Loucy (cell line): ENCODE measurements at regions not wholly inside any gene's neighbourhood (a gene's known extent, or its start where the extent isn't known, plus 50 kb on each side); places are given as distances from the start of the nearest gene placed in this dataset.

Source experiments
- H2AFZ ChIP-seq: fragments of 200-600 bp; sonication (generic); 2 replicates; pipeline ENCODE4 v1.6.0; 2016; ENCODE audit warnings: antibody characterized with exemption, mild to moderate bottlenecking, low read length, moderate library complexity
- H3F3A ChIP-seq: fragments of 200-600 bp; 2 replicates; pipeline ENCODE4 v1.6.0; 2016; ENCODE audit warnings: antibody characterized with exemption, low read depth, mild to moderate bottlenecking
- H3K27me3 ChIP-seq: fragments of 200-600 bp; sonication (generic); 2 replicates; pipeline ENCODE4 v1.6.1; 2014; ENCODE audit warnings: low read length, mild to moderate bottlenecking; ENCODE audit not compliant: insufficient read depth, poor library complexity, severe bottlenecking
- H3K36me3 ChIP-seq: fragments of 200-600 bp; sonication (generic); 2 replicates; pipeline ENCODE4 v1.6.1; 2016; ENCODE audit warnings: low read length; ENCODE audit not compliant: insufficient read depth
- H3K4me1 ChIP-seq: fragments of 200-600 bp; sonication (generic); 2 replicates; pipeline ENCODE4 v1.5.1; 2014; ENCODE audit warnings: low read length, mild to moderate bottlenecking; ENCODE audit not compliant: insufficient read depth, poor library complexity, severe bottlenecking
- H3K4me2 ChIP-seq: fragments of 200-600 bp; sonication (generic); 2 replicates; pipeline ENCODE4 v1.6.0; 2014; ENCODE audit warnings: antibody characterized with exemption, low read length, low read depth, mild to moderate bottlenecking; ENCODE audit not compliant: poor library complexity, severe bottlenecking
- H3K4me3 ChIP-seq: fragments of 200-600 bp; sonication (generic); 2 replicates; pipeline ENCODE4 v1.5.1; 2014; ENCODE audit warnings: low read length, mild to moderate bottlenecking, mixed read lengths; ENCODE audit not compliant: poor library complexity, severe bottlenecking
- H3K79me2 ChIP-seq: fragments of 200-600 bp; sonication (generic); 2 replicates; pipeline ENCODE4 v1.6.1; 2014; ENCODE audit warnings: low read length; ENCODE audit not compliant: insufficient read depth
- H3K9ac ChIP-seq: fragments of 200-600 bp; sonication (generic); 2 replicates; pipeline ENCODE4 v1.6.0; 2014; ENCODE audit warnings: mild to moderate bottlenecking, low read depth, low read length, moderate library complexity; ENCODE audit not compliant: poor library complexity, severe bottlenecking
- H3K9me2 ChIP-seq: fragments of 200-600 bp; sonication (generic); replicated peaks from 2 replicates; pipeline ENCODE4 v1.6.1; 2016; ENCODE audit warnings: low read depth, low read length, mixed read lengths
- H3K9me3 ChIP-seq: fragments of 200-600 bp; sonication (generic); 2 replicates; pipeline ENCODE4 v1.6.1; 2014; ENCODE audit warnings: mild to moderate bottlenecking, antibody characterized with exemption, low read length, low read depth; ENCODE audit not compliant: insufficient read depth
- H4K20me1 ChIP-seq: fragments of 200-600 bp; sonication (generic); 2 replicates; pipeline ENCODE4 v1.6.0; 2014; ENCODE audit warnings: antibody characterized with exemption, low read length, mild to moderate bottlenecking; ENCODE audit not compliant: insufficient read depth, poor library complexity, severe bottlenecking
- EZH2phosphoT487 ChIP-seq: fragments of 200-600 bp; IDR thresholded peaks from 2 replicates; pipeline ENCODE4 v1.6.1; 2018; ENCODE audit warnings: antibody characterized with exemption, mild to moderate bottlenecking, moderate library complexity, borderline replicate concordance
- TF ChIP-seq, protein P1 (sequence below): fragments of 200-600 bp; sonication (generic); conservative IDR thresholded peaks from 2 replicates; pipeline ENCODE4 v1.5.1; 2014; ENCODE audit warnings: mild to moderate bottlenecking, antibody characterized with exemption, low read length

- H3F3A ChIP-seq = no peaks in the 10 kb centered on the region
- H3K27me3 ChIP-seq = no peaks in the 10 kb centered on the region
- no peaks in the 10 kb centered on the region for H3K36me3 ChIP-seq
- H3K9me3 ChIP-seq = no peaks in the 10 kb centered on the region
- no peak overlapping the region for H3K4me3 ChIP-seq
- no peak overlapping the region for H2AFZ ChIP-seq
- no peak overlapping the region for H3K9ac ChIP-seq
- no peaks in the 10 kb centered on the region for H4K20me1 ChIP-seq
- H3K4me2 ChIP-seq = no peak overlapping the region
- H3K79me2 ChIP-seq = no peaks in the 10 kb centered on the region
- H3K9me2 ChIP-seq = no peaks in the 10 kb centered on the region
- no peaks in the 10 kb centered on the region for H3K4me1 ChIP-seq
- no peak for TF ChIP-seq EZH2phosphoT487
- TF ChIP-seq, protein P1, sequence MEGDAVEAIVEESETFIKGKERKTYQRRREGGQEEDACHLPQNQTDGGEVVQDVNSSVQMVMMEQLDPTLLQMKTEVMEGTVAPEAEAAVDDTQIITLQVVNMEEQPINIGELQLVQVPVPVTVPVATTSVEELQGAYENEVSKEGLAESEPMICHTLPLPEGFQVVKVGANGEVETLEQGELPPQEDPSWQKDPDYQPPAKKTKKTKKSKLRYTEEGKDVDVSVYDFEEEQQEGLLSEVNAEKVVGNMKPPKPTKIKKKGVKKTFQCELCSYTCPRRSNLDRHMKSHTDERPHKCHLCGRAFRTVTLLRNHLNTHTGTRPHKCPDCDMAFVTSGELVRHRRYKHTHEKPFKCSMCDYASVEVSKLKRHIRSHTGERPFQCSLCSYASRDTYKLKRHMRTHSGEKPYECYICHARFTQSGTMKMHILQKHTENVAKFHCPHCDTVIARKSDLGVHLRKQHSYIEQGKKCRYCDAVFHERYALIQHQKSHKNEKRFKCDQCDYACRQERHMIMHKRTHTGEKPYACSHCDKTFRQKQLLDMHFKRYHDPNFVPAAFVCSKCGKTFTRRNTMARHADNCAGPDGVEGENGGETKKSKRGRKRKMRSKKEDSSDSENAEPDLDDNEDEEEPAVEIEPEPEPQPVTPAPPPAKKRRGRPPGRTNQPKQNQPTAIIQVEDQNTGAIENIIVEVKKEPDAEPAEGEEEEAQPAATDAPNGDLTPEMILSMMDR = no peak
Measured at GRCh38 chr10:4730998-4731397, 95.0 kb upstream of the AKR1E2 start.

DNA sequence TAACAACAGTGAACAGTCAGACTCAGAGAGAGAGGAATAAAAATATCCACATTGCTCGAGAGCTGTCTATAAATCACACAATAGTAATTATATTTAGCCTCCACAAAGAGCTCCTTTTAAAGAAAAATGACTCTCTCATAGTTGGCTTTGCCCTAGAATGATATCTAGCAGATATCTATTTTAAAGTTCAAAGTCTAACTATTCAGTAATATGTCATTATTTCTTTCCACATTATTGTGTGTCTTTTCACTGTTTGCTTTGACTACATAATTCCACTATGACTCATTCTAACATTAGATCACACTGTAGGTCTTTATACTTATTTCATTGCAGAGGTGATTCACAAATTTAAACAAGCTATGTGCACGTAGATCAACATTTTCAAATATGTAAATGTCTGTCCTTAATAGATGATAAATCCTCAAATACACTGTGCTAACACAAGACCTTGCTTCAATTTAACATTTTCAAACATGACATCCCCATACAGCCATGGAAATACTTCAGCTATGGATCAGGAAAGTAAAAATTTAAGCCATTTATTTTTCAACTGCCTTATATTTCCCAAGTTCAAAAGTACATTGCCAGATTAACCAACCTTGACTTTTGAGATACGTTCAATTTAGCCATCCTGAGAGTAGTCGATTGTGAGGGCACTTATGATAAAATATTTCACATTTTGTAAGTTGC, 99.9 kb upstream of the AKR1E2 start:
- no peak overlapping the region for H3K4me3 ChIP-seq

DNA sequence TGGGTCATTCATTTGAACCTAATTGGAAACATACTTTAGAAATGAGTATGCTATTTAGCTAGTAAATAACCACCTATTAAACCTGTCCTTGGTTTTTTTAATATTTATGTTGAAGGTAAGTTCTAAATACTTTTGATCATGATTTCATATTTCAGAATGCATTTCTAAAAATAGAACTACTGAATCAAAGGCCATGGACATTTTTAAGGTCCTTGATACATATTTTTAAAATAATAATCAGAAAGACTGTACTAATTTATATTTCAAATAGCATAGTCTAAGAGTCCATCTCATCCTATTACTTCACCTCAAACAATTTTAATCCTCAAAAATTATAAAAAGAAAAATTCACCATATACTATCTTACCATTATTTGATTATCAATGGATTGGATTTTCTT, 102.1 kb upstream of the AKR1E2 start:
- no peak for TF ChIP-seq EZH2phosphoT487
- TF ChIP-seq, protein P1 = no peak
- Histone ChIP-seq H3K4me3 (no peak overlapping the region), H3K4me2 (no peak overlapping the region), H4K20me1 (no peaks in the 10 kb centered on the region), H3K79me2 (no peaks in the 10 kb centered on the region), H3K9me3 (no peaks in the 10 kb centered on the region), H3K4me1 (no peaks in the 10 kb centered on the region), H2AFZ (no peak overlapping the region), H3K27me3 (no peaks in the 10 kb centered on the region), H3K9ac (no peak overlapping the region), H3K36me3 (no peaks in the 10 kb centered on the region), H3K9me2 (no peaks in the 10 kb centered on the region), H3F3A (no peaks in the 10 kb centered on the region)

More for the DNA sequence above, 99.9 kb upstream of the AKR1E2 start:
- no peaks in the 10 kb centered on the region for H3K79me2 ChIP-seq
- H4K20me1 ChIP-seq = no peaks in the 10 kb centered on the region
- H3F3A ChIP-seq = no peaks in the 10 kb centered on the region
- H3K9me3 ChIP-seq = no peaks in the 10 kb centered on the region
- no peak overlapping the region for H2AFZ ChIP-seq
- H3K9me2 ChIP-seq = no peaks in the 10 kb centered on the region
- no peak overlapping the region for H3K9ac ChIP-seq
- no peak for TF ChIP-seq EZH2phosphoT487
- no peak overlapping the region for H3K4me2 ChIP-seq
- no peaks in the 10 kb centered on the region for H3K36me3 ChIP-seq
- no peaks in the 10 kb centered on the region for H3K4me1 ChIP-seq
- H3K27me3 ChIP-seq = no peaks in the 10 kb centered on the region
